Stimulated activated CD4-positive, alpha-beta T cell treated with anti-CD3 and anti-CD28 coated beads, Interleukin-12 subunit alpha, Interleukin-12 subunit beta, amount 100 ng/mL, for 48 hours (primary cell): ENCODE measurements at regions not wholly inside any gene's neighbourhood (a gene's known extent, or its start where the extent isn't known, plus 50 kb on each side); places are given as distances from the start of the nearest gene placed in this dataset.

Experiments used
- DNase-seq, 3 donors: peaks; one replicate each; pipeline ENCODE4 v3.0.0-alpha.2; 2020; ENCODE audit warnings: low read depth in 2 of 3, low spot score in 1 of 3

GRCh38 chr6:169970306-169970988 is 219.0 kb downstream of the ERMARD start:
- DNase-seq = no peak

DNA sequence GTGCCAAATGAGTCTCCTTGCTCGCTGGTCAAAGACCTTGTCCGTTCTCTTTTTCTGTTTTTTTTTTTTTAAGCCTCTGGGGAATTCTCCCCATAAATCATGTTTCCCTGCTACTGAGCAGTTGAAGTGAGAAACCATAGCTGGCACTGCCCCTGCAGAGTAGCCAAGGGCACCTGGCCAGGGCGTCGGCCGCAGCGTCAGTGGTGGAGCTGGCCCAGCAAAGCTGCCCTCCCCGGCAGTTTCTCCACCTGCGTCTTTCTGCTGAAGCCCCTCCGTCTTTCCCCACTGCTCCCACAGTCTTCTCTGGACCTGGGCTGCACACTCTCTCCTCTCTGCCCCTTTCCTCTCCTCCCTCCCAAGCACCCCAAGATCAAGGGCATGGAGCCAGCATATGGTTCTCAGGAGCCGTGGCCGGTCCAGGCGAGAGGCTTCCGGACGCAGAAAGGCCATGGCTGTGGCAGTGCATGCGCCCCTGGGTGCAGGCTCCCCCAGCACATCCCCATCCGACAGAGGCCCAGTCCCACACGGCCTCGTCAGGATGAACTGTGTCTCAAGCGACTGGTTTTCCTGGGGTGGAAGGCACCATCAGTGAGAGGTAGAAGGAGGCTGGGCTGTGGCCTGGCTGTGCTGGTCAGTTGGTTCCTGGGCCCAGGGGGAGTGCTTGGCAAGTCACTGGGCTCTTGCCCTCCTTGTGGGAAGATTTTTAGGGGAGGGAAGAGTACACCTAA is 218.1 kb downstream of the ERMARD start:
- no peak for DNase-seq

DNA sequence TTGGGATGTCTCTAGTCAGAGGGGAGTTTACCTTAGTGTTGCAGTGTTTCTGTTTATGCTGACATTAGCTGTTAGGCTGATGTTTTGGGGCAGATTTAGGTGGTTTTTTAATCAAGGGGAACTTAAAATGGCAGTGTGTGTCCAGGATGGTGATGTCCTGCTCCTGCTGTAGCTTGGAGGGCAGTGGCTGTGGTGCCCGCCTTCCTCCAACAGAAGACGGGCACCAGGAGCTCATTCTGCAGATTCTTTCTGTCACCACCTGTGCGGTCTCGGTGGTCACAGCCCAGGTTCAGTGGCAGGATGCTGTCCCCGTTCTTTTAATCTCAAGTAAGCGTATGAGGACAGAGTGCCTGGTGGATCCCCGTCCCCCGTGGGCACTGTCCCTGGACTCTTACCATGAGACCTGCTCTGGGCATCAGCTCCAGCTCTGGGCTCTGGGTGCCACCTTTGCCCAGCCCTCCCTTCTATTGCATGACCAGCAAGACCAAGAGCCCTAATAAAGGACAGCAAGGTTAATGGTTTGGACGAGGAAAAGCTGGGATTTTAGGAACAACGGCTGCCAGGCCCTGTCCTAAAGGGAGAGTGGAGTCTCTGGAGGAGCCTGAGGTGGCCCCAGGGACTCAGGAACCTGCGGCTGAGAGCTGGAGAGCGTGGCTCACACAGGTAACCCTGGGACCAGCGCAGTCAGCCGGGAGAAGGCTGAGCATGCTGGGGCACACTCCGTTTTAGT is 217.3 kb downstream of the ERMARD start:
- DNase-seq = no peak

DNA sequence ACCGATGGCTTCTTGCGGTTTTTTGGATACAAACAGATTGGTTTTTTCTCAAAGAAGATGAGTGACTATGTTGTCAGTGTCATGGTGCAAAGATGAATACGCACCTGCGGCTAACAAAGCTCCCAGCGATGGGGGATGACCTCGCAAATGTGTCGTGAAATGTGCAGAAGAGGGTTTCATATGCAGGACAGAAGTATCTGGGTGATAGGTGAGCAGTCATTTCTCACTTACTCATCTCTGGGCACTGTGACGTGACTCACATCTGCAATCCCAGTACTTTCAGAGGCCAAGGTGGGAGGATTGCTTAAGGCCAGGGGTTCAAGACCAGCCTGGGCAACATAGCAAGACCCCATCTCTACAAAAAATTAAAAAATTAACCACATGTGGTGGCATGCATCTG is 216.3 kb downstream of the ERMARD start:
- no peak for DNase-seq

- DNase-seq = no peak
These were observed 215.1 kb downstream of the ERMARD start for GRCh38 chr6:169966312-169967181.

DNA sequence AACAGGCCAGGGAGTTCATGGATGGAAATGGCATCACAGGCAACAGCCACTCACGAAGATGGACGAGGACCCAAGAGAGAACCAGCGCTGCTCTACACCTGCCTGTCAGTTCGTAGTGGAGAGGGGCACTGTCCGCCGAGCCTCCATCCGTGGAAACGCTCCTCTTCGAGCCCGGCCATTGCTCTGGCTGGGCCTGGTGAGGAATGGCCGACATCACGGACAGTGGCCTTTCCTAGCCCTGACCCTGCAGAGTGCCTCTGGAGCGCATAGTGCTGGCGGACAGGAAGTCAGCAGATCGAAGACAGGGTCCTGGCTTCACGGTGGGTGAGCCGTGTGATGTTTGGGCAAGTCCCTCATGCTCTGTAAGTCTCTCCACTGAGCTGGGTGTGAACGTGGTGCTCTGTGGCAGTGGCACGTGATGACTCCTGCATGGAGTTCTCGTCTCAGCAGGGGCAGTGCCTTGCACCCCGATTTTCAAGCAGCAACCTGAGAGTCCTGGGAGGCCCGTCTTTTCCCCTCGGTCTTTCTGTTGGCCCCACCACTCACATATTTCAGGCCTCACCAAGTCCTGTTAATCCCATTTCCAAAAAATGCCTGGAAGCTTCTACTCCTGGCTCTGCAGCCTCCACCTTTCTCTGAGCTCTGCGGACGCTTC is 214.4 kb downstream of the ERMARD start:
- no peak for DNase-seq

- DNase-seq = no peak
These were observed 213.8 kb downstream of the ERMARD start for GRCh38 chr6:169965239-169965638.

- no peak for DNase-seq
These were observed 213.2 kb downstream of the ERMARD start for GRCh38 chr6:169964486-169965180.

DNA sequence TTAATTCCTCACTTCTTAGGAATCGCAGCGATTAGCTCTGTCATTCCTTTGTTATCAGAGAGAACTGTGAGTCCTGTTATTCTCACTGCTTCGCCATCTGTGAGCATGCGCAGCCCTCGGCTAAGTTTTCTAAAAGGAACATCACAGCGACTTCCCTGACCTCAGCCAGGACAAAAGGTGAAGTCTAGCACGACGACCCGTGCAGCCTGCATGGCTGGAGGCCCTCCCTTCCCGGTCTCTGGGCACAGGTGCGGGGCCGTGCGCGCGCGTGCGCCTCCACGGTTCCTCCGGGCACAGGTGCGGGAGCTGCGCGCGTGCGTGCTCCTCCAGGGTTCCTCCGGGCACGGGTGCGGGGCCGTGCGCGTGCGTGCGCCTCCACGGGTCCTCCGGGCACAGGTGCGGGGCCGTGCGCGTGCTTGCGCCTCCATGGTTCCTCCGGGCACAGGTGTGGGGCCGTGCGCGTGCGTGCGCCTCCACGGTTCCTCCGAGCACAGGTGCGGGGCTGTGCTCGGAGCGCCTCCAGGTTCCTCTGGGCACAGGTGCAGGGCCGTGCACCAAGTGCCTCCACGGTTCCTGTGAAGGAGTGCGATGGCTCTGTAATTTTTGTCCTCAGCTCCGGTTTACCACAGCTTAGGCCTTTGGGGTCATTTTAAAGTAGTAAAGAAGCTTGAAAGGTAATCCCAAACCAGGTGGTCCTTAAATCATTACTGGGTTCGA is 212.3 kb downstream of the ERMARD start:
- no peak for DNase-seq

DNA sequence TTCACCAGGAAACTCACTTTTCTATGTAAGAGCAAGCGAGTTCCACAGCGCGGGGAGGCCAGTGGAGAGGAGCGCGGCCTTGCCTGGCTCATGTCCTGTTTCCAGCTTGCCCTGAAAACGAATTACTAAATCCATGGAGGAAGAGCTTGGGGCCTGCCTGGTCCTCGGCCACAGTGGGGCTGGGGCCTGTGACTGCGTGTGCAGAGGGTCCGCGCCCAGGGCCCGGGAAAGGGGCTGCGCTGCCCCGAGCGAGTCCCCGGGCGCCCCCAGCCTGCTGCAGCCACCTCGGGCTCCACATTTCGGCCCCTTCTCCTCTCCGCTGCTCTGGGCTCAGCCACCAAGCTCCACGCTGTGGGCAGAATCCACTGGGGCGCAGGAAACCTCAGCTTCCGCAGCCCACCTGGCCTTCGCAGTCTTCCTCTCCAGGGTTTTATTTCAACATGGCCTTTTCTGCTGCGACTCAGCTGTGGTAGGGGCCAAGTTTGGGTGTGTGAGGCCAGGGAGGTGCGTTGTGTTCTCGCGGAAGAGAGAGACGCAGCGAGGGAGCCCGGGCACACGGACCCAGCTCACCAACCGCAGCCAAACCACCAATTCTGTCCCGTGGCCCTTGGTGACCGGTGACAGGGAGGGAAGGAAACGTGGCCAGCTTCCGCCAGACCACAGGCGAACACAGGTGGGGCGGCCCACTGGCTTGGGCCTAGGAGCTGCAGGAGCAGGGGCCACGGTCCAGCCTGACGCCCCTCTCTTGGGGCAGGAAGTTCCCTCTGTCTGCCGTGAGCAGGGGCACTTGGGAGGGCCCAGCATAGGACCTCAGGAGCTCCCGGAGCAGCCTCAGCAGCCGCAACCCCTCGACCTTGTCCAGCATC is 211.4 kb downstream of the ERMARD start:
- no peak for DNase-seq

GRCh38 chr6:169961772-169962561 is 210.5 kb downstream of the ERMARD start:
- DNase-seq = no peak

DNA sequence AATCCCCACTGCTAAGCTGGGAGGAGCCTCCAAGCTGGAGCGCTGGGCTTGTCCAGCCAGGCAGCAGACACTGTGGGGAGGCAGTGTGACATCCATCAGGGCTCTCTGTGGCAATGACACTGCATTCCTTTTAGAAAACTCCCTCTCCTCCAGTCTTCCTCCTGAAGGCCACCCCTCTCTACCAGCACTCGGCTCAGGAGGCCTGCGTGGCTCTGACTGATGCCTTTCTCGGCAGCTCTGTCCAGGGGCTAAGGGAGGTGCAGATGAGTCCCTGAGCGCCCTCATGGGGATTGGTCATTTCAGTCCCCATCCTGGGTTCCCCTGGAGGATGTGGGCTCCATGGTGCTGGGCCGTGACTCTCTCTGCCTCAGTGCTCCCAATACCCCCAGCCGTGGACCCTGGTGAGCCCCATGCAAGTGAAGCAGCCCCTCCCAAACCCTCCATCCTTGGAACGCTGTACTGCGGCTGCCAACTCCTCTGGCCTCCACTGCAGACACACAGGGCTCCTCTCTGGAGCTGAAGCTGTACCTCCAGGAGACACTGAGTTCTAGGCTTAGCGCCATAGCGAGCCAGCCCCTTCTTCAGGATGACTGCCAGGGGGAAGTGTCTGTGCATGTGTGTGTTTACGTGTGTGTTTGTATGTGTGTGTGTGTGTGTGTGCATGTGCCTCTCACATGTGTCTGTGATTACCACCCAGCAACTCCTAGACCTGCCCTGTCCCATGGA is 209.6 kb downstream of the ERMARD start:
- DNase-seq = no peak

- no peak for DNase-seq
These were observed 209.1 kb downstream of the ERMARD start for GRCh38 chr6:169960521-169960885.

- no peak for DNase-seq
These were observed 208.6 kb downstream of the ERMARD start for GRCh38 chr6:169960003-169960344.

DNA sequence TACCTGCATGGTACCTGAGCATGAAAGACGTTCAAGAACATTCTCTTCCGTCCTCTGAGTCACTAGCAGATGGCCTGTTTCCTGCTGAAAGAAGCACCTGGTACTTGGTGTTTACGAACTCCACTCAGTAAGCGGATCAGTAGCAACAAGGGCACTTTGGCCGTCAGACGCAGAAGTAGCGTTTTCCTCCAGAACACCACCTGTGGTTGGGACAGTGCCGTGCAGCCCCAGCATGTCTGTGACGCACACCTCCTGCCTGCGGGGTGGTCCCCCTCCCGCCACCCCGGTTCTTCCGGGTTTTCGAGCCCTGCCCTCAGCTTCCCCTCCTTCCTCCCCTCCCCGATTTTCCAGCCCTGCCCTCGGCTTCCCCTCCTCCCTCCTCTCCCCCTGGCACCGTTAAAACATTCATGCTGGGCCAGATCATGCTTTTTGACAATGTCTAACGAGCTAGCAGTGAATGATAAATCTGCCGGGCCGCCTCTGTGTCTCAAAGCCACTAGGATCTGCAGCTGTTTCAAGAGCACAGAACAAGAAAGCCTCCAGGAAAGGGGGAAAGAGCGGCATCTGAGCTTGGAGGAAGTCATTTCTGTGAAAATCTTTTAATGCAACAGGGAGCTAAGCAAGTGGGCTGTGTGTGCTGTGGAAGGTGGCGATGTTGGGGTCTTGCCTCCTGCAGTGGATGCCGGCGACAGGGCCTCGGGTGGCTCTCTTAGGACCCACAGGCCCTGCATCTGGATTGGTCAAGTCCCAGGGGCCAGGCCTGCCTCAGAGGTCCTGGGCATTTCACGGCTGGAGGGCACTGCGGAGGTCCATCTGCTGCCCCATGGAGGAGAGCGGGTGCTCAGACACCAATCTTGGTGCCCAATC is 207.9 kb downstream of the ERMARD start:
- no peak for DNase-seq

GRCh38 chr6:169958510-169958909 is 207.1 kb downstream of the ERMARD start:
- no peak for DNase-seq
